DMS79 (cell line): ENCODE measurements at regions not wholly inside any gene's neighbourhood (a gene's known extent, or its start where the extent isn't known, plus 50 kb on each side); places are given as distances from the start of the nearest gene placed in this dataset.
A peak's percentile ranks its signal among the peaks of the same experiment; 100 is the strongest.

Experiments
- DNase-seq: peaks from one replicate; lab custom pipeline; 2025; lab: John Stamatoyannopoulos, UW

GRCh38 chr15:29369261-29369660 lies 99.6 kb upstream of the NSMCE3 start:
- no peak for DNase-seq

- peak; percentile 6 for DNase-seq
Measured at GRCh38 chr15:29364426-29365078, 94.9 kb upstream of the NSMCE3 start.

GRCh38 chr15:29361560-29361959 lies 91.9 kb upstream of the NSMCE3 start:
- no peak for DNase-seq

GRCh38 chr15:29360152-29360551 lies 90.5 kb upstream of the NSMCE3 start:
- DNase-seq = no peak

GRCh38 chr15:29356786-29357185 lies 87.2 kb upstream of the NSMCE3 start:
- DNase-seq = no peak

- DNase-seq = no peak
Measured at GRCh38 chr15:29355477-29355876, 85.9 kb upstream of the NSMCE3 start.

- DNase-seq = no peak
Measured at GRCh38 chr15:29352402-29352801, 82.8 kb upstream of the NSMCE3 start.

- DNase-seq = no peak
Measured at GRCh38 chr15:29349196-29349595, 79.6 kb upstream of the NSMCE3 start.

GRCh38 chr15:29348336-29348914 lies 78.8 kb upstream of the NSMCE3 start:
- DNase-seq = no peak

- DNase-seq = no peak
Measured at GRCh38 chr15:29346998-29347397, 77.4 kb upstream of the NSMCE3 start.

GRCh38 chr15:29345549-29346525 lies 76.2 kb upstream of the NSMCE3 start:
- DNase-seq = no peak

- DNase-seq = no peak
Measured at GRCh38 chr15:29344474-29344873, 74.9 kb upstream of the NSMCE3 start.

- no peak for DNase-seq
Measured at GRCh38 chr15:29343229-29343628, 73.6 kb upstream of the NSMCE3 start.

- no peak for DNase-seq
Measured at GRCh38 chr15:29342201-29342600, 72.6 kb upstream of the NSMCE3 start.

- DNase-seq = no peak
Measured at GRCh38 chr15:29337156-29337959, 67.7 kb upstream of the NSMCE3 start.

- no peak for DNase-seq
Measured at GRCh38 chr15:29334544-29334943, 64.9 kb upstream of the NSMCE3 start.

GRCh38 chr15:29333261-29333660 lies 63.6 kb upstream of the NSMCE3 start:
- DNase-seq = no peak

- no peak for DNase-seq
Measured at GRCh38 chr15:29331669-29332068, 62.0 kb upstream of the NSMCE3 start.

- DNase-seq = no peak
Measured at GRCh38 chr15:29331071-29331470, 61.4 kb upstream of the NSMCE3 start.

- DNase-seq = no peak
Measured at GRCh38 chr15:29324746-29325145, 55.1 kb upstream of the NSMCE3 start.

- no peak for DNase-seq
Measured at GRCh38 chr15:29323557-29323956, 53.9 kb upstream of the NSMCE3 start.

- DNase-seq = no peak
Measured at GRCh38 chr15:29322415-29322814, 52.8 kb upstream of the NSMCE3 start.
